HepG2 (cell line): ENCODE measurements at regions not wholly inside any gene's neighbourhood (a gene's known extent, or its start where the extent isn't known, plus 50 kb on each side); places are given as distances from the start of the nearest gene placed in this dataset.

Experiments
- CC2D1A ChIP-seq: sonication (generic); formaldehyde crosslinking; IDR thresholded peaks from 2 replicates; pipeline ENCODE4 v1.8.1; 2023; ENCODE audit warnings: mild to moderate bottlenecking, missing genetic modification reagents
- FOXK1 ChIP-seq: sonication (generic); formaldehyde crosslinking; IDR thresholded peaks from 2 replicates; pipeline ENCODE4 v1.4.0; 2020; ENCODE audit warnings: low read depth, missing genetic modification reagents, borderline replicate concordance
- HOXA5 ChIP-seq: sonication (generic); formaldehyde crosslinking; IDR thresholded peaks from 2 replicates; pipeline ENCODE4 v1.4.0; 2020; ENCODE audit warnings: missing genetic modification reagents
- KDM5A ChIP-seq: fragments of 200-600 bp; sonication (generic); IDR thresholded peaks from 2 replicates; pipeline ENCODE4 v1.7.0; 2018; ENCODE audit warnings: antibody characterized with exemption, mild to moderate bottlenecking, low read length, borderline replicate concordance
- KDM5B ChIP-seq: sonication (generic); formaldehyde crosslinking; IDR thresholded peaks from 2 replicates; pipeline ENCODE4 v1.4.0; 2020; ENCODE audit warnings: missing genetic modification reagents, mild to moderate bottlenecking, borderline replicate concordance
- PHF21A ChIP-seq: sonication (generic); formaldehyde crosslinking; IDR thresholded peaks from 2 replicates; pipeline ENCODE4 v1.5.0; 2020; ENCODE audit warnings: mild to moderate bottlenecking, missing genetic modification reagents
- SP1 ChIP-seq, 2 experiments: fragments of 450-650 bp in 1 of 2; sonication (generic) in 1 of 2; formaldehyde crosslinking in 1 of 2; IDR thresholded peaks; 2 replicates each; pipeline versions ENCODE4 v1.4.0 to v1.6.1; 2016 to 2020; ENCODE audit warnings: missing genetic modification reagents in 1 of 2
- ZNF12 ChIP-seq: sonication (generic); formaldehyde crosslinking; IDR thresholded peaks from 2 replicates; pipeline ENCODE4 v1.5.0; 2020; ENCODE audit warnings: missing genetic modification reagents
- ZNF3 ChIP-seq: IDR thresholded peaks from 2 replicates; pipeline ENCODE4 v1.7.0; 2017; ENCODE audit warnings: inconsistent platforms
- ZNF468 ChIP-seq: sonication (generic); formaldehyde crosslinking; IDR thresholded peaks from 2 replicates; pipeline ENCODE4 v1.8.0; 2022; ENCODE audit warnings: mild to moderate bottlenecking, moderate library complexity, missing genetic modification reagents
- ZNF629 ChIP-seq: sonication (generic); formaldehyde crosslinking; conservative IDR thresholded peaks from 2 replicates; pipeline ENCODE4 v1.5.0; 2020; ENCODE audit warnings: missing genetic modification reagents
- ZNF674 ChIP-seq: sonication (generic); formaldehyde crosslinking; IDR thresholded peaks from 2 replicates; pipeline ENCODE4 v1.5.0; 2020; ENCODE audit warnings: low read depth, mild to moderate bottlenecking, missing genetic modification reagents
- TF ChIP-seq, protein P1 (sequence below): IDR thresholded peaks from 2 replicates; pipeline ENCODE4 v1.4.0; 2020; ENCODE audit warnings: mild to moderate bottlenecking, missing genetic modification reagents
- TF ChIP-seq, protein P2 (sequence below): sonication (generic); formaldehyde crosslinking; IDR thresholded peaks from 2 replicates; pipeline ENCODE4 v1.9.0; 2021; ENCODE audit warnings: missing genetic modification reagents, borderline replicate concordance
- TF ChIP-seq, protein P3 (sequence below): IDR thresholded peaks from 2 replicates; pipeline ENCODE4 v1.6.1; 2018; ENCODE audit warnings: missing genetic modification reagents, mild to moderate bottlenecking, missing compliant biosample characterization
- TF ChIP-seq, protein P4 (sequence below): sonication (generic); formaldehyde crosslinking; conservative IDR thresholded peaks from 2 replicates; pipeline ENCODE4 v1.4.0; 2020; ENCODE audit warnings: mild to moderate bottlenecking, missing genetic modification reagents, moderate library complexity
- TF ChIP-seq, protein P5 (sequence below): sonication (generic); formaldehyde crosslinking; IDR thresholded peaks from 2 replicates; pipeline ENCODE4 v1.5.0; 2020; ENCODE audit warnings: missing genetic modification reagents, mild to moderate bottlenecking, borderline replicate concordance

DNA sequence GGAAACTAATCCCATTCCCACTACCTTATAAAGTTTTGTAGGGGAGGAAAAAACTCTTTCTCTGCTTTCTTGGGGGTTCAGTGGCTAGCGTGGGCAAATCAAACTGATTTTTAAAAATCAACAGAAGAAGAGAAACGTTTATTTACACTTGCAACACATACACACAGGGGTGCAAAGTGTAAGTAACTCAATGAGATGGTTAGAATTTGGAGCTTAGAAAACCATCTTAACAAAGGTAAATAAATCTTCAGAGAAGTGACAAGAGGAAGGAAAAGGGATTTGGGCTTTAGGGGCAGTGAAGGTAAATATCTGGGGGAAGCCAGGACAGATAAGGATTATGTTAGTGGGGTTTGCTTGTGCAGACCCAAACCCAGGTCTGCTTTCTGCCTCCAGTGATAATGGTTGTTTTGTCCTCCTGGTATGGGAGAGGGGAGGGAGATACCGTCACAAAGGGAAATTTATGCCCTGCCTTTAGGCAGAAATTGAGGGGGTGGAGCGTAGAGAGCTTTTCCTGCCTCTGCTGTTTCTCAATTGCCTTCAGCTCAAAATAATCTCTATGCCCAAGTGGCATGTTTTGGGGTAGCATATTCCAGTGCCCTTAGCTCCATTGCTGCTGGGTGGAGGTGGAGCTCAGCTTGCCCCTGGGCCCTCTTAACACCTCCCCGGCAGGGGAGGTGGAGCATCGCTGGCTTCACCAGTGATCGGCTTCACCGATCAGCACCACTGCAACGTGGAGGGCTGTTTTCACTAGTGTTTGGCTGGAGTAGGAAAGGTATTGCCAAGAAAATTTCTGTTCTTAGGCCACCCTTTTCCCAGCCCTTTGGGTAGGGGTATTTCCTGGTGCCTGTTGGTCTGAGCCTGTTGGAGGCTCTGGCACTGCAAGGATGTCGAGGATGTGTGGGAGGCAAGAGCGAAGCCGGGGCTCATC is 92.2 kb downstream of the TEX51 start (continued):
- TF ChIP-seq, protein P1, sequence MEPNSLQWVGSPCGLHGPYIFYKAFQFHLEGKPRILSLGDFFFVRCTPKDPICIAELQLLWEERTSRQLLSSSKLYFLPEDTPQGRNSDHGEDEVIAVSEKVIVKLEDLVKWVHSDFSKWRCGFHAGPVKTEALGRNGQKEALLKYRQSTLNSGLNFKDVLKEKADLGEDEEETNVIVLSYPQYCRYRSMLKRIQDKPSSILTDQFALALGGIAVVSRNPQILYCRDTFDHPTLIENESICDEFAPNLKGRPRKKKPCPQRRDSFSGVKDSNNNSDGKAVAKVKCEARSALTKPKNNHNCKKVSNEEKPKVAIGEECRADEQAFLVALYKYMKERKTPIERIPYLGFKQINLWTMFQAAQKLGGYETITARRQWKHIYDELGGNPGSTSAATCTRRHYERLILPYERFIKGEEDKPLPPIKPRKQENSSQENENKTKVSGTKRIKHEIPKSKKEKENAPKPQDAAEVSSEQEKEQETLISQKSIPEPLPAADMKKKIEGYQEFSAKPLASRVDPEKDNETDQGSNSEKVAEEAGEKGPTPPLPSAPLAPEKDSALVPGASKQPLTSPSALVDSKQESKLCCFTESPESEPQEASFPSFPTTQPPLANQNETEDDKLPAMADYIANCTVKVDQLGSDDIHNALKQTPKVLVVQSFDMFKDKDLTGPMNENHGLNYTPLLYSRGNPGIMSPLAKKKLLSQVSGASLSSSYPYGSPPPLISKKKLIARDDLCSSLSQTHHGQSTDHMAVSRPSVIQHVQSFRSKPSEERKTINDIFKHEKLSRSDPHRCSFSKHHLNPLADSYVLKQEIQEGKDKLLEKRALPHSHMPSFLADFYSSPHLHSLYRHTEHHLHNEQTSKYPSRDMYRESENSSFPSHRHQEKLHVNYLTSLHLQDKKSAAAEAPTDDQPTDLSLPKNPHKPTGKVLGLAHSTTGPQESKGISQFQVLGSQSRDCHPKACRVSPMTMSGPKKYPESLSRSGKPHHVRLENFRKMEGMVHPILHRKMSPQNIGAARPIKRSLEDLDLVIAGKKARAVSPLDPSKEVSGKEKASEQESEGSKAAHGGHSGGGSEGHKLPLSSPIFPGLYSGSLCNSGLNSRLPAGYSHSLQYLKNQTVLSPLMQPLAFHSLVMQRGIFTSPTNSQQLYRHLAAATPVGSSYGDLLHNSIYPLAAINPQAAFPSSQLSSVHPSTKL = peak; percentile 72
- TF ChIP-seq FOXK1 (CRISPR knock-in tag) (no peak), KDM5B (CRISPR knock-in tag) (peak; percentile 53), ZNF629 (CRISPR knock-in tag) (no peak), HOXA5 (CRISPR knock-in tag) (no peak), ZNF468 (no peak), SP1 (IDR thresholded peaks at IDR 0.05) (no peak), SP1 (CRISPR knock-in tag; IDR thresholded peaks at IDR 0.05) (no peak), ZNF3 (CRISPR knock-in tag) (no peak), CC2D1A (no peak), ZNF12 (CRISPR knock-in tag) (no peak; the same call in 1 of the 2 replicates), KDM5A (no peak), ZNF674 (CRISPR knock-in tag) (no peak), PHF21A (CRISPR knock-in tag) (peak; percentile 63; the same call in 1 of the 2 replicates)
- TF ChIP-seq, protein P2, sequence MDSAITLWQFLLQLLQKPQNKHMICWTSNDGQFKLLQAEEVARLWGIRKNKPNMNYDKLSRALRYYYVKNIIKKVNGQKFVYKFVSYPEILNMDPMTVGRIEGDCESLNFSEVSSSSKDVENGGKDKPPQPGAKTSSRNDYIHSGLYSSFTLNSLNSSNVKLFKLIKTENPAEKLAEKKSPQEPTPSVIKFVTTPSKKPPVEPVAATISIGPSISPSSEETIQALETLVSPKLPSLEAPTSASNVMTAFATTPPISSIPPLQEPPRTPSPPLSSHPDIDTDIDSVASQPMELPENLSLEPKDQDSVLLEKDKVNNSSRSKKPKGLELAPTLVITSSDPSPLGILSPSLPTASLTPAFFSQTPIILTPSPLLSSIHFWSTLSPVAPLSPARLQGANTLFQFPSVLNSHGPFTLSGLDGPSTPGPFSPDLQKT (CRISPR knock-in tag) = no peak
- TF ChIP-seq, protein P3, sequence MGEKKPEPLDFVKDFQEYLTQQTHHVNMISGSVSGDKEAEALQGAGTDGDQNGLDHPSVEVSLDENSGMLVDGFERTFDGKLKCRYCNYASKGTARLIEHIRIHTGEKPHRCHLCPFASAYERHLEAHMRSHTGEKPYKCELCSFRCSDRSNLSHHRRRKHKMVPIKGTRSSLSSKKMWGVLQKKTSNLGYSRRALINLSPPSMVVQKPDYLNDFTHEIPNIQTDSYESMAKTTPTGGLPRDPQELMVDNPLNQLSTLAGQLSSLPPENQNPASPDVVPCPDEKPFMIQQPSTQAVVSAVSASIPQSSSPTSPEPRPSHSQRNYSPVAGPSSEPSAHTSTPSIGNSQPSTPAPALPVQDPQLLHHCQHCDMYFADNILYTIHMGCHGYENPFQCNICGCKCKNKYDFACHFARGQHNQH (CRISPR knock-in tag) = no peak; the same call in 1 of the 2 replicates
- TF ChIP-seq, protein P4, sequence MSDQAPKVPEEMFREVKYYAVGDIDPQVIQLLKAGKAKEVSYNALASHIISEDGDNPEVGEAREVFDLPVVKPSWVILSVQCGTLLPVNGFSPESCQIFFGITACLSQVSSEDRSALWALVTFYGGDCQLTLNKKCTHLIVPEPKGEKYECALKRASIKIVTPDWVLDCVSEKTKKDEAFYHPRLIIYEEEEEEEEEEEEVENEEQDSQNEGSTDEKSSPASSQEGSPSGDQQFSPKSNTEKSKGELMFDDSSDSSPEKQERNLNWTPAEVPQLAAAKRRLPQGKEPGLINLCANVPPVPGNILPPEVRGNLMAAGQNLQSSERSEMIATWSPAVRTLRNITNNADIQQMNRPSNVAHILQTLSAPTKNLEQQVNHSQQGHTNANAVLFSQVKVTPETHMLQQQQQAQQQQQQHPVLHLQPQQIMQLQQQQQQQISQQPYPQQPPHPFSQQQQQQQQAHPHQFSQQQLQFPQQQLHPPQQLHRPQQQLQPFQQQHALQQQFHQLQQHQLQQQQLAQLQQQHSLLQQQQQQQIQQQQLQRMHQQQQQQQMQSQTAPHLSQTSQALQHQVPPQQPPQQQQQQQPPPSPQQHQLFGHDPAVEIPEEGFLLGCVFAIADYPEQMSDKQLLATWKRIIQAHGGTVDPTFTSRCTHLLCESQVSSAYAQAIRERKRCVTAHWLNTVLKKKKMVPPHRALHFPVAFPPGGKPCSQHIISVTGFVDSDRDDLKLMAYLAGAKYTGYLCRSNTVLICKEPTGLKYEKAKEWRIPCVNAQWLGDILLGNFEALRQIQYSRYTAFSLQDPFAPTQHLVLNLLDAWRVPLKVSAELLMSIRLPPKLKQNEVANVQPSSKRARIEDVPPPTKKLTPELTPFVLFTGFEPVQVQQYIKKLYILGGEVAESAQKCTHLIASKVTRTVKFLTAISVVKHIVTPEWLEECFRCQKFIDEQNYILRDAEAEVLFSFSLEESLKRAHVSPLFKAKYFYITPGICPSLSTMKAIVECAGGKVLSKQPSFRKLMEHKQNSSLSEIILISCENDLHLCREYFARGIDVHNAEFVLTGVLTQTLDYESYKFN = peak; percentile 98
- TF ChIP-seq, protein P5, sequence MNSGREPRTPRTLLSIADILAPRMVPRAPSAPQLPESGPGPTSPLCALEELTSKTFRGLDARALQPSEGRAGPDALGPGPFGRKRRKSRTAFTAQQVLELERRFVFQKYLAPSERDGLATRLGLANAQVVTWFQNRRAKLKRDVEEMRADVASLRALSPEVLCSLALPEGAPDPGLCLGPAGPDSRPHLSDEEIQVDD (CRISPR knock-in tag) = no peak
